PC-9 (cell line): ENCODE measurements at regions not wholly inside any gene's neighbourhood (a gene's known extent, or its start where the extent isn't known, plus 50 kb on each side); places are given as distances from the start of the nearest gene placed in this dataset.

Experiments
- EZH2 ChIP-seq: fragments of 200-600 bp; sonication (generic); IDR thresholded peaks from 2 replicates; pipeline ENCODE4 v1.8.0; 2017; ENCODE audit warnings: antibody characterized with exemption, low read depth
- TF ChIP-seq, protein P1 (sequence below): fragments of 200-600 bp; sonication (generic); conservative IDR thresholded peaks from 2 replicates; pipeline ENCODE4 v1.6.1; 2017; ENCODE audit warnings: mixed run types, antibody characterized with exemption, mild to moderate bottlenecking, moderate library complexity

DNA sequence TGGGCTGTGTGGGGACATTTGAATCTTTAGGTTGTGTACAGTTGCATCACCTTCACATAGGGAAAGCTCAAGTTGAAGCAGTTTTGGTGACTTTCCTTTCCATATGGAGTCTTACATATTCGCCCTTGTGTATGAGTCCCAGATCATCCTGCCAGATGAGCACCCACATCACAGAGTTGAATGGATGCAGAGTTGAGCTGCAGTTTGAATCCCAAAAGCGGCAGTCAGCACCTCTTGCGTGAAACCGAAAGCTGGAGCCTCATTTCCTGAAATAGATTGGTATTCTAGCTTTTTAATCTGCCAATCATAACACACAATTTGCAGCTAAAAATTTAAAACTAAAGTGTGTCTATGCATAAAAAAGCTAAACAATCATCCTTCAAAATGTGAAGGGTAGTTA is 162.9 kb upstream of the DIPK2B start:
- TF ChIP-seq, protein P1, sequence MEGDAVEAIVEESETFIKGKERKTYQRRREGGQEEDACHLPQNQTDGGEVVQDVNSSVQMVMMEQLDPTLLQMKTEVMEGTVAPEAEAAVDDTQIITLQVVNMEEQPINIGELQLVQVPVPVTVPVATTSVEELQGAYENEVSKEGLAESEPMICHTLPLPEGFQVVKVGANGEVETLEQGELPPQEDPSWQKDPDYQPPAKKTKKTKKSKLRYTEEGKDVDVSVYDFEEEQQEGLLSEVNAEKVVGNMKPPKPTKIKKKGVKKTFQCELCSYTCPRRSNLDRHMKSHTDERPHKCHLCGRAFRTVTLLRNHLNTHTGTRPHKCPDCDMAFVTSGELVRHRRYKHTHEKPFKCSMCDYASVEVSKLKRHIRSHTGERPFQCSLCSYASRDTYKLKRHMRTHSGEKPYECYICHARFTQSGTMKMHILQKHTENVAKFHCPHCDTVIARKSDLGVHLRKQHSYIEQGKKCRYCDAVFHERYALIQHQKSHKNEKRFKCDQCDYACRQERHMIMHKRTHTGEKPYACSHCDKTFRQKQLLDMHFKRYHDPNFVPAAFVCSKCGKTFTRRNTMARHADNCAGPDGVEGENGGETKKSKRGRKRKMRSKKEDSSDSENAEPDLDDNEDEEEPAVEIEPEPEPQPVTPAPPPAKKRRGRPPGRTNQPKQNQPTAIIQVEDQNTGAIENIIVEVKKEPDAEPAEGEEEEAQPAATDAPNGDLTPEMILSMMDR, result no peak
- TF ChIP-seq EZH2, result no peak
